Upper lobe of left lung (tissue), 6 donors: ENCODE measurements at regions not wholly inside any gene's neighbourhood (a gene's known extent, or its start where the extent isn't known, plus 50 kb on each side); places are given as distances from the start of the nearest gene placed in this dataset.
"Not testable (repeated sequence)": the region's sequence is repeated elsewhere in the genome, so short reads cannot be mapped to it uniquely, and the experiment has no call there.

Experiments used
- ATAC-seq, 2 donors: fragments of 200-7000 bp; cut with Tn5 transposase; one replicate each; pipeline ENCODE4 v1.9.1; 2022; ENCODE audit warnings: mild to moderate bottlenecking in 2 of 2, moderate library complexity in 2 of 2; ENCODE audit not compliant: low FRiP score in 2 of 2
- DNase-seq, 2 donors: peaks; one replicate each; pipeline ENCODE4 v3.0.0-alpha.2; 2019 to 2020
- H3K27ac ChIP-seq, 4 donors: fragments of 200-600 bp; sonication (generic); one replicate each; pipeline ENCODE4 v1.5.1; 2016 to 2019
- H3K27me3 ChIP-seq, 4 donors: fragments of 200-600 bp; sonication (generic); one replicate each; pipeline ENCODE4 v1.5.1; 2017 to 2019
- H3K36me3 ChIP-seq, 4 donors: fragments of 200-600 bp; sonication (generic); one replicate each; pipeline ENCODE4 v1.5.1; 2016 to 2019
- H3K4me1 ChIP-seq, 4 donors: fragments of 200-600 bp; sonication (generic); one replicate each; pipeline ENCODE4 v1.5.1; 2018 to 2019
- H3K4me3 ChIP-seq, 4 donors: fragments of 200-600 bp; sonication (generic); one replicate each; pipeline ENCODE4 v1.5.1; 2017 to 2019; ENCODE audit warnings: mild to moderate bottlenecking in 2 of 4, moderate library complexity in 1 of 4
- H3K9me3 ChIP-seq, 4 donors: fragments of 200-600 bp; sonication (generic); one replicate each; pipeline ENCODE4 v1.5.1; 2018 to 2019
- CTCF ChIP-seq, 6 experiments: fragments of 450-650 bp in 4 of 6; fragments of 200-600 bp in 2 of 6; sonication (generic) in 2 of 6; IDR thresholded peaks; one replicate each; pipeline ENCODE4 v1.5.1; 2016 to 2019; ENCODE audit warnings: antibody characterized with exemption in 6 of 6
- EP300 ChIP-seq, 4 donors: sonication (generic); formaldehyde crosslinking; IDR thresholded peaks; one replicate each; pipeline ENCODE4 v1.5.1; 2017; ENCODE audit warnings: antibody characterized with exemption in 4 of 4, control low read depth in 2 of 4
- POLR2A ChIP-seq, 4 donors: fragments of 450-650 bp; IDR thresholded peaks; one replicate each; pipeline ENCODE4 v1.5.1; 2016 to 2017; ENCODE audit warnings: antibody characterized with exemption in 4 of 4, mild to moderate bottlenecking in 2 of 4
- POLR2AphosphoS5 ChIP-seq, 2 donors: sonication (generic); formaldehyde crosslinking; IDR thresholded peaks; one replicate each; pipeline ENCODE4 v1.5.1; 2017; ENCODE audit warnings: antibody characterized with exemption in 2 of 2
- whole genome bisulfite sequencing, 2 donors: methylation state at CpG; one replicate each; pipeline ENCODE4 v1.1.5; 2017 to 2018; 5-methylcytosine and 5-hydroxymethylcytosine counted together
- donor health status: DM: no; HTN: no; CAD: no; lungs with moderate emphysema.
- donor health status: DM: no; HTN: yes; CAD: no; lungs with severe emphysema.

- no peak for ATAC-seq
- WGBS, 2 donors, result 52 to 57% methylated on average over 5 of the region's 5 CpGs
These were observed 757.1 kb downstream of the KCNT2 start for GRCh38 chr1:195851016-195851601.

GRCh38 chr1:195849180-195849579 lies 759.1 kb downstream of the KCNT2 start:
- Histone ChIP-seq H3K4me1 (no peaks in the 10 kb centered on the region), H3K9me3 (no peaks in the 10 kb centered on the region), H3K27ac (no peak overlapping the region), H3K27me3 (no peaks in the 10 kb centered on the region), H3K36me3 (no peaks in the 10 kb centered on the region), H3K4me3 (no peak overlapping the region)
- no peak for DNase-seq
- no peak for ATAC-seq
- WGBS, 2 donors, result 0% methylated on average over 1 of the region's 1 CpG; no CpG with 5 or more reads in 1 of the 2 donors
- no peak for TF ChIP-seq CTCF (IDR thresholded peaks at IDR 0.05)
- TF ChIP-seq POLR2A (IDR thresholded peaks at IDR 0.05), result no peak
- no peak for TF ChIP-seq POLR2AphosphoS5 (IDR thresholded peaks at IDR 0.05)
- TF ChIP-seq EP300 (IDR thresholded peaks at IDR 0.05), result no peak

More at GRCh38 chr1:195851016-195851601, 757.1 kb downstream of the KCNT2 start:
- Histone ChIP-seq H3K27ac (no peak overlapping the region), H3K4me3 (no peak overlapping the region), H3K36me3 (no peaks in the 10 kb centered on the region), H3K9me3 (no peaks in the 10 kb centered on the region), H3K27me3 (no peaks in the 10 kb centered on the region), H3K4me1 (no peaks in the 10 kb centered on the region)
- TF ChIP-seq CTCF (IDR thresholded peaks at IDR 0.05), result no peak
- TF ChIP-seq POLR2AphosphoS5 (IDR thresholded peaks at IDR 0.05), result no peak
- TF ChIP-seq POLR2A (IDR thresholded peaks at IDR 0.05), result no peak
- TF ChIP-seq EP300 (IDR thresholded peaks at IDR 0.05), result no peak
- no peak for DNase-seq

GRCh38 chr1:195847957-195848875 lies 760.0 kb downstream of the KCNT2 start:
- not testable (repeated sequence) for H3K4me3 ChIP-seq, H3K4me1 ChIP-seq, H3K9me3 ChIP-seq, H3K27ac ChIP-seq, H3K27me3 ChIP-seq, DNase-seq, H3K36me3 ChIP-seq, ATAC-seq
- WGBS, 2 donors, result 57 to 67% methylated on average over 19 of the region's 19 CpGs

GRCh38 chr1:195831789-195832188 lies 776.5 kb downstream of the KCNT2 start:
- no peaks in the 10 kb centered on the region for H3K27me3 ChIP-seq
- no peaks in the 10 kb centered on the region for H3K36me3 ChIP-seq
- TF ChIP-seq POLR2A (IDR thresholded peaks at IDR 0.05), result no peak
- TF ChIP-seq POLR2AphosphoS5 (IDR thresholded peaks at IDR 0.05), result no peak
- TF ChIP-seq EP300 (IDR thresholded peaks at IDR 0.05), result no peak
- TF ChIP-seq CTCF (IDR thresholded peaks at IDR 0.05), result no peak
- no peaks in the 10 kb centered on the region for H3K4me1 ChIP-seq
- H3K27ac ChIP-seq, result no peak overlapping the region
- ATAC-seq (no peak), DNase-seq (no peak)
- no peaks in the 10 kb centered on the region for H3K9me3 ChIP-seq
- H3K4me3 ChIP-seq, result no peak overlapping the region
- WGBS, 2 donors, result 85 to 91% methylated on average over 4 of the region's 4 CpGs

- no peak for ATAC-seq
These were observed 779.9 kb downstream of the KCNT2 start for GRCh38 chr1:195828325-195828724.

More at GRCh38 chr1:195828325-195828724, 779.9 kb downstream of the KCNT2 start:
- no peak for DNase-seq
- TF ChIP-seq CTCF (IDR thresholded peaks at IDR 0.05), result no peak
- no peak for TF ChIP-seq POLR2AphosphoS5 (IDR thresholded peaks at IDR 0.05)
- TF ChIP-seq EP300 (IDR thresholded peaks at IDR 0.05), result no peak
- no peak for TF ChIP-seq POLR2A (IDR thresholded peaks at IDR 0.05)
- Histone ChIP-seq H3K27ac (no peak overlapping the region), H3K4me3 (no peak overlapping the region), H3K4me1 (no peaks in the 10 kb centered on the region), H3K36me3 (no peaks in the 10 kb centered on the region), H3K9me3 (no peaks in the 10 kb centered on the region), H3K27me3 (no peaks in the 10 kb centered on the region)
